ENCODE measurements at regions not wholly inside any gene's neighbourhood (a gene's known extent, or its start where the extent isn't known, plus 50 kb on each side); places are given as distances from the start of the nearest gene placed in this dataset.
A peak's percentile ranks its signal among the peaks of the same experiment; 100 is the strongest.

- no peaks in the 10 kb centered on the region for H3K9me3 ChIP-seq
- peaks cover 0 to 10% (median 7%) of the 10 kb centered on the region in 4 donors for H3K4me1 ChIP-seq
- no peaks in the 10 kb centered on the region for H3K27me3 ChIP-seq
- no peak for TF ChIP-seq POLR2A (IDR thresholded peaks at IDR 0.05)
- intact Hi-C loops (cut with DNase I; ENCODE audit: low total_unique reads): no loop called here
- DNase-seq: peak; percentile 53
- peak overlapping the region; percentile 44 to 72 (median 60) for H3K27ac ChIP-seq
- no peak overlapping the region for H3K4me3 ChIP-seq
- 27 to 62% (median 53%) methylated on average over 3 of the region's 3 CpGs for WGBS, 5 donors
- H3K36me3 ChIP-seq: no peaks in the 10 kb centered on the region
These were observed 116.3 kb downstream of the CYP26A1 start for GRCh38 chr10:93189944-93190343.

DNA sequence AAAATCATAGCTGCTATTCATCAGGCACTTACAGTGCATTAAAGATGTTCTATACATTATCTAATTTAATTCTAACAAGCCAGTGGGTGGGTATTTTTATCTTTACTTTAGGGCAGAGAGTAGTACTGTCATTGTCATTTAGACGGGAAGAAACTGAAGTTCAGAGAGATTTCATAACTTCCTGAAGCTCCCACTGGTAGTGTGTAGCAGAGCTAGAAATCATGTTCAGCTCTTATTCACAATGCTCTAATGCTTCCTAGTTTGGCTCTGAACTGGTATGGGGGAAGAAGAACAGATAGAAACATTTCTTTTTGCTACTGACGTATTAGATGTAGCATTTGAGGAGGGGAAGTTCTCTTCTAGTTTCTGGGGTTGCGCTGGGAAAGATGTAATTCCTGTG, 116.7 kb downstream of the CYP26A1 start:
- Histone ChIP-seq H3K4me1 (peaks cover 0 to 10% (median 7%) of the 10 kb centered on the region in 4 donors), H3K9me3 (no peaks in the 10 kb centered on the region), H3K27ac (peak overlapping the region; percentile 44 to 72 (median 60)), H3K27me3 (no peaks in the 10 kb centered on the region), H3K4me3 (no peak overlapping the region), H3K36me3 (no peaks in the 10 kb centered on the region)
- DNase-seq: no peak
- 10 to 26% (median 14%) methylated on average over 3 of the region's 3 CpGs for WGBS, 5 donors
- TF ChIP-seq, protein P1, sequence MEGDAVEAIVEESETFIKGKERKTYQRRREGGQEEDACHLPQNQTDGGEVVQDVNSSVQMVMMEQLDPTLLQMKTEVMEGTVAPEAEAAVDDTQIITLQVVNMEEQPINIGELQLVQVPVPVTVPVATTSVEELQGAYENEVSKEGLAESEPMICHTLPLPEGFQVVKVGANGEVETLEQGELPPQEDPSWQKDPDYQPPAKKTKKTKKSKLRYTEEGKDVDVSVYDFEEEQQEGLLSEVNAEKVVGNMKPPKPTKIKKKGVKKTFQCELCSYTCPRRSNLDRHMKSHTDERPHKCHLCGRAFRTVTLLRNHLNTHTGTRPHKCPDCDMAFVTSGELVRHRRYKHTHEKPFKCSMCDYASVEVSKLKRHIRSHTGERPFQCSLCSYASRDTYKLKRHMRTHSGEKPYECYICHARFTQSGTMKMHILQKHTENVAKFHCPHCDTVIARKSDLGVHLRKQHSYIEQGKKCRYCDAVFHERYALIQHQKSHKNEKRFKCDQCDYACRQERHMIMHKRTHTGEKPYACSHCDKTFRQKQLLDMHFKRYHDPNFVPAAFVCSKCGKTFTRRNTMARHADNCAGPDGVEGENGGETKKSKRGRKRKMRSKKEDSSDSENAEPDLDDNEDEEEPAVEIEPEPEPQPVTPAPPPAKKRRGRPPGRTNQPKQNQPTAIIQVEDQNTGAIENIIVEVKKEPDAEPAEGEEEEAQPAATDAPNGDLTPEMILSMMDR (IDR thresholded peaks at IDR 0.05): no peak
- TF ChIP-seq EP300 (IDR thresholded peaks at IDR 0.05) (no peak), POLR2AphosphoS5 (IDR thresholded peaks at IDR 0.05) (no peak), POLR2A (IDR thresholded peaks at IDR 0.05) (no peak)
- intact Hi-C loops (cut with DNase I; ENCODE audit: low total_unique reads): no loop called here

DNA sequence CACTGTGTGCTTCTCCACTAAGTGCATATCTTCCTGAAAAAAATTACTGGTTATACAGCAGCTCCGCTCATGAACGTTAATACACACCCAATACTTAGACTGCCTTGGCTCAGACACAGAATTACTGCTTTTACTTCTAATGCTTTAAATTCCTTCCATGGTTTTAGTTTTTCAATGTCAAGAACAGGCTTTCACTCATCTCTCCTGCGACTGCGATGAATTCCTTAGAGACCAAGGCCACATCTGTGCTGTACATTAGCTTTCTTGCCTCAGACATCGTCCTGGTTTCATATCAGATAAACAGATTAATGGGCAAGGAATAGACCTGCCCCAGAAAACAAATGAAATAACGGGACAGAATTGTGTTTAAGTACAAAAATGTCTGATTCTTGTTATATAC, 120.2 kb downstream of the CYP26A1 start:
- Histone ChIP-seq H3K4me1 (peaks cover 7 to 18% (median 12%) of the 10 kb centered on the region in 4 donors), H3K27me3 (no peaks in the 10 kb centered on the region), H3K36me3 (no peaks in the 10 kb centered on the region), H3K9me3 (no peaks in the 10 kb centered on the region), H3K27ac (no peak overlapping the region), H3K4me3 (no peak overlapping the region)
- no peak for DNase-seq
- WGBS, 5 donors: 60 to 75% (median 70%) methylated on average over 6 of the region's 6 CpGs
- intact Hi-C loops (cut with DNase I; ENCODE audit: low total_unique reads): no loop called here
- TF ChIP-seq POLR2AphosphoS5 (IDR thresholded peaks at IDR 0.05): no peak
- TF ChIP-seq, protein P1 (IDR thresholded peaks at IDR 0.05): no peak
- TF ChIP-seq POLR2A (IDR thresholded peaks at IDR 0.05): no peak
- TF ChIP-seq EP300 (IDR thresholded peaks at IDR 0.05): no peak

- intact Hi-C loops (cut with DNase I; ENCODE audit: low total_unique reads): no loop called here
- DNase-seq: peak in 1 of 2 donors; percentile 66
- 14 to 26% (median 19%) methylated on average over 9 of the region's 9 CpGs for WGBS, 5 donors
- Histone ChIP-seq H3K9me3 (no peaks in the 10 kb centered on the region), H3K27me3 (no peaks in the 10 kb centered on the region), H3K4me1 (peaks cover 5 to 16% (median 10%) of the 10 kb centered on the region in 4 donors), H3K27ac (peak overlapping the region in 4 of 5 donors; percentile 0 to 41 (median 21)), H3K4me3 (peak overlapping the region; percentile 35 to 42 (median 35)), H3K36me3 (no peaks in the 10 kb centered on the region)
- TF ChIP-seq POLR2A (IDR thresholded peaks at IDR 0.05) (no peak), POLR2AphosphoS5 (IDR thresholded peaks at IDR 0.05) (no peak), EP300 (IDR thresholded peaks at IDR 0.05) (no peak)
- TF ChIP-seq, protein P1 (IDR thresholded peaks at IDR 0.05): no peak
These were observed 124.9 kb downstream of the CYP26A1 start for GRCh38 chr10:93198401-93199131.

DNA sequence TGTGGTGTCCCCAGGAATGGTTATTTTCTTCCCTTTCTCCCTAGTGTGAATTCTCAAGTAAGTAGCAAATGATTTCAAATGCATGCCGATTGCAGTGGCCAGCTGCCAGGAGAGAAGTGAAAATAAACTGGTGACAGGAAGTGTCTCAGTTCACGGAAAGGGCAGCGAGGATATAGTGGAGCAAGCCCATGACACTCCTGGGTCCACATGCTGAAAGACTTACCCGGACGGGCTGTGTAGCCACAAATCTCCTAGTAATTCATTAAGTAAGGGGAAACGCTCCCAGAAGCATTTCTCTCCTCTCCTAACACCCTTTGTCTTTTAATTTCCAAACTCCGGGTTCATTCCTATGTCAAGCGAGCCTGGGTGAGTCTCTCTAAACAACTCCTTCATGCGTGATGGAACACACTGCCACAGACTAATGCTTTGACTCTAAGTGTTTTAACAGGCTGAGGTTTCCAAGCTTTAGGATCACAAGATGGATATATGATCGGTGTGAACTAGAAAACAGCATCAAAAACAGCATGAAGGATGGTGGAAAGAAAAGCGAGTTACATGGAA, 125.6 kb downstream of the CYP26A1 start:
- Histone ChIP-seq H3K4me3 (peak overlapping the region; percentile 35 to 42 (median 35)), H3K9me3 (no peaks in the 10 kb centered on the region), H3K27me3 (no peaks in the 10 kb centered on the region), H3K36me3 (no peaks in the 10 kb centered on the region), H3K4me1 (peaks cover 5 to 16% (median 10%) of the 10 kb centered on the region in 4 donors), H3K27ac (peak overlapping the region in 4 of 5 donors; percentile 0 to 41 (median 21))
- WGBS, 5 donors: 9 to 16% (median 15%) methylated on average over 11 of the region's 11 CpGs
- intact Hi-C loops (cut with DNase I; ENCODE audit: low total_unique reads): no loop called here
- peak; percentile 62 to 82 for DNase-seq
- no peak for TF ChIP-seq POLR2A (IDR thresholded peaks at IDR 0.05)
- TF ChIP-seq EP300 (IDR thresholded peaks at IDR 0.05): no peak
- TF ChIP-seq POLR2AphosphoS5 (IDR thresholded peaks at IDR 0.05): peak in 1 of 3 donors; percentile 45
